NCI-H82 treated with DMSO at 0.1 percent for 48 hours (cell line): ENCODE measurements at regions not wholly inside any gene's neighbourhood (a gene's known extent, or its start where the extent isn't known, plus 50 kb on each side); places are given as distances from the start of the nearest gene placed in this dataset.
A peak's percentile ranks its signal among the peaks of the same experiment; 100 is the strongest.

ENCODE experiments used
- DNase-seq: peaks from one replicate; lab custom pipeline; 2025; ENCODE audit not compliant: unreplicated experiment; lab: John Stamatoyannopoulos, UW

DNA sequence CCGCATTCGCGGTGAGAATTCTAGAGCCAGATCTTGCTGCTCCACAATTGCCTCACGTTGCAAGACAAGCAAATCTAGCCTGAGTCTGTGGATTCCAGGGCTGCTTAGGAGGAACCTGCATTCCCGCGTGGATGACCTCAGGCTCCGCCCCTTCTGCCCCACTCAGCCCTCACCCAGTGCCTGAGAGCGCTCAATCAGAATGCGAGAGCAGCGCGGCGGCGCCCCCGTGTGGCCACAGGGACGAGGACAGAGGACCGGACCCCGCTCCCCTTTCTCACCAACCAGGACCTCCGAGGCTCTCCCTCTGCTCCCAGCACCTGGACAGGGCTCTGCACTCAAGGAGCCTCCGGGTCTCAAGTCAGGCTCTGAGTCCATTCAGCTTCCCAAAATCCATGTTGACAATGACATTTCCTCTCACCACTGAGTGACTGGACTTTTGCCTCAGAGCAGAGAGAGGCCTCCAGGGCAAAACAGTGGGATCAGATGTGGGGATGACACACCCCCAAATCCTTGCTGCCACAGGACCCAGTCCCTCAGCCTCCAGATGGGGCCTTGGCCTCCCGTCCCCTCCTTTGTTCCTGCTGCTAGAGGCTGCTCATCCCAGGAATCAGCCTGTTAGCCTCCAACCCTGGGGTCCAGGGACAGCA, 52.0 kb downstream of the RPP21 start:
- DNase-seq = peak; percentile 44

DNA sequence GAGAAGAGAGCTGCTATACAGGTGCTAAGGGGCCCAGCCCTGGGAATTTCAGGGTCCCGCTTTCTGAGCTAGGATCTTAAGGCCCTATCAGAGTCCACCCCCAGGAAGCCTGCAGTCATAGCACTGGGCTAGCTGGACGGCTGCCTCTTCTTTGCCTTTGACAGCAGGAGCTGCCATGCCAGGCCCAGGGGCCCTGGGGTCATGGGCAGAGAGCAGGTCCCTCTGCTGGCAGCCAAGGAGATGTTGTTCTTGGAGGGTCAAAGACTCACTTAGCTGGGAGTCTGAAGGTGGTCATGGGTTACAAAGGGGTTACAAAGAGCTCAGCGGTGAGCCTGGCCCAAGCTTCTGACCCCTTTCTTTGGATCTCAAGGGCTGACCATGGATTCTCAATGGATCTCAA, 52.7 kb downstream of the RPP21 start:
- no peak for DNase-seq

GRCh38 chr6:30399390-30400058, 54.6 kb downstream of the RPP21 start:
- no peak for DNase-seq

DNA sequence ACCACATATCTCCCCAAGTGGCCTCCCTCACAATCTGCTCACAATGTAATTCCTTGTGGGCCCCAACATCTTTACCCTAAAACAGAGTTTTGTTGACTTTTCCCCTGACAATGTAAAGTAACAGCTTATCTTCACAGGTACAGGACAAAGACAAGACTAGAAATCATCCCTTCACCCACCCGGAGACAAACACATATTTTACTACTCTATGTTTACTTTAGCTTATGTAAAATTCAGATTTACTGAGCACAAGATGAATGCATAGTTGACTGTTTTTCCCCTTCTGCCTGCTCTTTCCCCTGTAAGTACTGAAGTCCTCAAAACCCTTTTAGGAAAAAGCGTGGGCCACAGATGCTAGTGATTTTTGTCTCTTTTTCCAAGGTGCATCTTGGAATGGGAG, 61.0 kb downstream of the RPP21 start:
- DNase-seq = no peak

GRCh38 chr6:30409184-30409583, 64.2 kb downstream of the RPP21 start:
- DNase-seq = no peak

- peak; percentile 65 for DNase-seq
Observed at GRCh38 chr6:30411515-30412207, 66.7 kb downstream of the RPP21 start.

DNA sequence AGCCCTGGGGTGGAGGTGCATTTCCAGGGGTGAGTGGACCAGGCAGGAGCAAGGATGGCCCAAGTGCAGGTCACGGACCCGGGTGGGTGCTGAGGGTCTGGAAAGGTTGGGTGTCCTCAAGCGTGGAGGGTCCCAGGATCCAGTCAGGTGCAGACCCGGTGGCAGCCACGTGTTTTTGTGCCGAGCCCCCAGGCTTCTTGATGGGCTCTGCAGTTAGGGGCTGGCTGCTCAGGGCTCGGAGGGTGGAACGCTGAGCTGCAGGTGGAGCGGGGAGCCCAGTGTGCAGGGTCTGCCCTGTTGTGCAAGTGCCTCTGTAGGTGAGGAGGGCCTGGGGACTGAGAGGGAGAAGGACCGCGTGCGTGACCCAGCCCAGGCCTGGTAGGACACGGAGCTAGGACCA, 70.9 kb upstream of the HLA-E start:
- DNase-seq = no peak

DNA sequence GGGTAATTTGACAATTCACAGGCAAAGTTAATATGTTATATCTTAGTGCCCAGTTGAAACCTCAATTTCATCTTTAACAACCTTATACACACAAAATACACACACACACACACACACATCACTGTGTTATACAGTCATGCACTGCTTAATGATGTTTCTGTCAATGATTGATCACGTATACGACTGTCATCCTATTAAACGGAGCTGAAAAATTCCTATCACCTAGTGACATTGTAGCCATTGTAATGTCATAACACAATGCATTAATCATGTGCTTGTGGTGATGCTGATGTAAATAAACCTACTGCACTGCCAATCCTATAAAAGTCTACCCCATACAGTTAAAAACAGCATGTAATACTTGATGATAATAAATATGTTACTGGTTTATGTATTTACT, 64.8 kb upstream of the HLA-E start:
- no peak for DNase-seq
